ENCODE measurements at regions not wholly inside any gene's neighbourhood (a gene's known extent, or its start where the extent isn't known, plus 50 kb on each side); places are given as distances from the start of the nearest gene placed in this dataset.

DNA sequence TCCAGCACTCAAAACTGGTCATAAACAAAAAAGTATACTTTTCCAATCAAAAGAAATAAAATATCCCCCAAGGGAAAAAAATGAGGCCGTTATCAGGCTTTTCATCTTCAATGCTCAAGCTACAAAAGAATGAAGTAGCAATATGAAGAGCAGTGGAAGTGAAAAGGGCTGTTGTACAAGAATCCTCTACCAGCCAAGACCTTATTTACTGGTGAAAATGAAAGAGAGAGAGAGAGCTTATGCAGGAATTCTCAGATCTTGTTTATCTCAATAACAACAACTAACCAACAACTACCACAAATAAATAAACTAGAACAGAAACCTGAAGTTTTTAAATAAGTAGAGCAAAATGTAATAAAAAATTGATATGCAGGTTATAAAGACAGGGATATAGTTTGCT lies 400.6 kb downstream of the HDGFL1 start:
- TF ChIP-seq, protein P1, sequence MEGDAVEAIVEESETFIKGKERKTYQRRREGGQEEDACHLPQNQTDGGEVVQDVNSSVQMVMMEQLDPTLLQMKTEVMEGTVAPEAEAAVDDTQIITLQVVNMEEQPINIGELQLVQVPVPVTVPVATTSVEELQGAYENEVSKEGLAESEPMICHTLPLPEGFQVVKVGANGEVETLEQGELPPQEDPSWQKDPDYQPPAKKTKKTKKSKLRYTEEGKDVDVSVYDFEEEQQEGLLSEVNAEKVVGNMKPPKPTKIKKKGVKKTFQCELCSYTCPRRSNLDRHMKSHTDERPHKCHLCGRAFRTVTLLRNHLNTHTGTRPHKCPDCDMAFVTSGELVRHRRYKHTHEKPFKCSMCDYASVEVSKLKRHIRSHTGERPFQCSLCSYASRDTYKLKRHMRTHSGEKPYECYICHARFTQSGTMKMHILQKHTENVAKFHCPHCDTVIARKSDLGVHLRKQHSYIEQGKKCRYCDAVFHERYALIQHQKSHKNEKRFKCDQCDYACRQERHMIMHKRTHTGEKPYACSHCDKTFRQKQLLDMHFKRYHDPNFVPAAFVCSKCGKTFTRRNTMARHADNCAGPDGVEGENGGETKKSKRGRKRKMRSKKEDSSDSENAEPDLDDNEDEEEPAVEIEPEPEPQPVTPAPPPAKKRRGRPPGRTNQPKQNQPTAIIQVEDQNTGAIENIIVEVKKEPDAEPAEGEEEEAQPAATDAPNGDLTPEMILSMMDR (conservative IDR thresholded peaks at IDR 0.05; ENCODE audit: low read depth, low read length), result no peak
- no peak for TF ChIP-seq POLR2A (IDR thresholded peaks at IDR 0.05; ENCODE audit: low read depth, low read length)
- TF ChIP-seq RFX5 (IDR thresholded peaks at IDR 0.05; ENCODE audit: low read depth, low read length), result no peak
- TF ChIP-seq CEBPB (IDR thresholded peaks at IDR 0.05; ENCODE audit: low read depth, low read length), result no peak
- no peak for TF ChIP-seq CHD1 (IDR thresholded peaks at IDR 0.05; ENCODE audit: low read depth, low read length)
- TF ChIP-seq, protein P2, sequence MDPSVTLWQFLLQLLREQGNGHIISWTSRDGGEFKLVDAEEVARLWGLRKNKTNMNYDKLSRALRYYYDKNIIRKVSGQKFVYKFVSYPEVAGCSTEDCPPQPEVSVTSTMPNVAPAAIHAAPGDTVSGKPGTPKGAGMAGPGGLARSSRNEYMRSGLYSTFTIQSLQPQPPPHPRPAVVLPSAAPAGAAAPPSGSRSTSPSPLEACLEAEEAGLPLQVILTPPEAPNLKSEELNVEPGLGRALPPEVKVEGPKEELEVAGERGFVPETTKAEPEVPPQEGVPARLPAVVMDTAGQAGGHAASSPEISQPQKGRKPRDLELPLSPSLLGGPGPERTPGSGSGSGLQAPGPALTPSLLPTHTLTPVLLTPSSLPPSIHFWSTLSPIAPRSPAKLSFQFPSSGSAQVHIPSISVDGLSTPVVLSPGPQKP (IDR thresholded peaks at IDR 0.05; ENCODE audit: borderline replicate concordance, low read depth, low read length), result no peak
- no peak for TF ChIP-seq RAD21 (IDR thresholded peaks at IDR 0.05; ENCODE audit: low read length)
- no peak for TF ChIP-seq BHLHE40 (IDR thresholded peaks at IDR 0.05; ENCODE audit: low read depth, low read length)
- no peak for TF ChIP-seq MAFK (IDR thresholded peaks at IDR 0.05; ENCODE audit: low read depth, low read length)
- no peak for TF ChIP-seq FOS (IDR thresholded peaks at IDR 0.05; ENCODE audit: low read depth, low read length)
- TF ChIP-seq NFE2L2 (IDR thresholded peaks at IDR 0.05; ENCODE audit: low read depth, low read length), result no peak
